ENCODE measurements at regions not wholly inside any gene's neighbourhood (a gene's known extent, or its start where the extent isn't known, plus 50 kb on each side); places are given as distances from the start of the nearest gene placed in this dataset.

- no peak for TF ChIP-seq CTCF (IDR thresholded peaks at IDR 0.05)
- no peak for TF ChIP-seq EP300 (IDR thresholded peaks at IDR 0.05)
These were observed 145.0 kb upstream of the CALCR start for GRCh38 chr7:93719546-93719945.

Data from ovary (tissue), 3 donors.